SK-N-SH treated with all-trans-retinoic acid at 6 μM for 48 hours (cell line): ENCODE measurements at regions not wholly inside any gene's neighbourhood (a gene's known extent, or its start where the extent isn't known, plus 50 kb on each side); places are given as distances from the start of the nearest gene placed in this dataset.

Experiments
- ATAC-seq: fragments of 200-7000 bp; cut with Tn5 transposase; 3 replicates; pipeline ENCODE4 v1.9.1; 2020; ENCODE audit warnings: mild to moderate bottlenecking, moderate library complexity
- CREB5 ChIP-seq: fragments of 250-450 bp; sonication (Bioruptor Pico); IDR thresholded peaks from 2 replicates; pipeline ENCODE4 v1.5.1; 2020; ENCODE audit warnings: low read depth, mild to moderate bottlenecking, moderate library complexity
- CSRNP3 ChIP-seq: fragments of 250-450 bp; sonication (Bioruptor Pico); IDR thresholded peaks from 2 replicates; pipeline ENCODE4 v1.5.1; 2021; ENCODE audit warnings: mild to moderate bottlenecking, moderate library complexity
- ESRRG ChIP-seq: fragments of 250-450 bp; sonication (Bioruptor Pico); IDR thresholded peaks from 2 replicates; pipeline ENCODE4 v1.6.1; 2021; ENCODE audit warnings: mild to moderate bottlenecking
- GLIS3 ChIP-seq: fragments of 250-450 bp; sonication (Bioruptor Pico); IDR thresholded peaks from 2 replicates; pipeline ENCODE4 v1.5.0; 2020; ENCODE audit warnings: mild to moderate bottlenecking, moderate library complexity
- ISL1 ChIP-seq: fragments of 250-450 bp; sonication (Bioruptor Pico); IDR thresholded peaks from 2 replicates; pipeline ENCODE4 v2.1.2; 2022; ENCODE audit warnings: mild to moderate bottlenecking, moderate library complexity
- OSR1 ChIP-seq: fragments of 250-450 bp; sonication (Bioruptor Pico); IDR thresholded peaks from 2 replicates; pipeline ENCODE4 v1.8.0; 2022; ENCODE audit warnings: moderate library complexity, mild to moderate bottlenecking, inconsistent platforms
- PATZ1 ChIP-seq: fragments of 250-450 bp; sonication (Bioruptor Pico); IDR thresholded peaks from 2 replicates; pipeline ENCODE4 v1.8.0; 2020; ENCODE audit warnings: mild to moderate bottlenecking, moderate library complexity, borderline replicate concordance
- POU6F1 ChIP-seq: fragments of 250-450 bp; sonication (Bioruptor Pico); IDR thresholded peaks from 2 replicates; pipeline ENCODE4 v1.8.0; 2021; ENCODE audit warnings: low read depth, mild to moderate bottlenecking, moderate library complexity, borderline replicate concordance
- PPARA ChIP-seq: fragments of 250-450 bp; sonication (Bioruptor Pico); IDR thresholded peaks from 2 replicates; pipeline ENCODE4 v1.5.0; 2020; ENCODE audit warnings: mild to moderate bottlenecking, borderline replicate concordance
- RARB ChIP-seq: fragments of 250-450 bp; sonication (Bioruptor Pico); IDR thresholded peaks from 2 replicates; pipeline ENCODE4 v1.8.0; 2021; ENCODE audit warnings: mild to moderate bottlenecking, moderate library complexity
- SNAI2 ChIP-seq: fragments of 250-450 bp; sonication (Bioruptor Pico); IDR thresholded peaks from 2 replicates; pipeline ENCODE4 v1.5.0; 2020; ENCODE audit warnings: mild to moderate bottlenecking, moderate library complexity
- TOX ChIP-seq: fragments of 250-450 bp; sonication (Bioruptor Pico); IDR thresholded peaks from 2 replicates; pipeline ENCODE4 v1.8.0; 2021; ENCODE audit warnings: mild to moderate bottlenecking, moderate library complexity, borderline replicate concordance
- TSHZ2 ChIP-seq: fragments of 250-450 bp; sonication (Bioruptor Pico); IDR thresholded peaks from 2 replicates; pipeline ENCODE4 v1.5.0; 2020; ENCODE audit warnings: mild to moderate bottlenecking, moderate library complexity
- ZC3H10 ChIP-seq: fragments of 250-450 bp; sonication (Bioruptor Pico); IDR thresholded peaks from 2 replicates; pipeline ENCODE4 v1.5.1; 2021; ENCODE audit warnings: mild to moderate bottlenecking, moderate library complexity
- ZFP30 ChIP-seq: fragments of 450-650 bp; formaldehyde crosslinking; IDR thresholded peaks from 2 replicates; pipeline ENCODE4 v1.5.0; 2022; ENCODE audit warnings: mild to moderate bottlenecking, moderate library complexity
- ZNF565 ChIP-seq: fragments of 450-650 bp; formaldehyde crosslinking; conservative IDR thresholded peaks from 2 replicates; pipeline ENCODE4 v1.5.0; 2020; ENCODE audit warnings: low read depth, mild to moderate bottlenecking, moderate library complexity
- ZNF70 ChIP-seq: fragments of 450-650 bp; formaldehyde crosslinking; IDR thresholded peaks from 2 replicates; pipeline ENCODE4 v1.5.0; 2020; ENCODE audit warnings: mild to moderate bottlenecking, moderate library complexity
- ZNF8 ChIP-seq: fragments of 450-650 bp; formaldehyde crosslinking; IDR thresholded peaks from 2 replicates; pipeline ENCODE4 v1.5.0; 2020; ENCODE audit warnings: mild to moderate bottlenecking, moderate library complexity

GRCh38 chr10:2460812-2461211 is 606.5 kb upstream of the PFKP start:
- TF ChIP-seq ZNF8 (CRISPR knock-in tag): no peak
- TF ChIP-seq POU6F1: no peak
- no peak for TF ChIP-seq GLIS3
- TF ChIP-seq PATZ1: no peak
- no peak for TF ChIP-seq OSR1
- TF ChIP-seq TSHZ2 (CRISPR knock-in tag): no peak
- no peak for TF ChIP-seq PPARA (CRISPR knock-in tag)
- TF ChIP-seq ZNF565 (CRISPR knock-in tag): no peak
- ATAC-seq: no peak

DNA sequence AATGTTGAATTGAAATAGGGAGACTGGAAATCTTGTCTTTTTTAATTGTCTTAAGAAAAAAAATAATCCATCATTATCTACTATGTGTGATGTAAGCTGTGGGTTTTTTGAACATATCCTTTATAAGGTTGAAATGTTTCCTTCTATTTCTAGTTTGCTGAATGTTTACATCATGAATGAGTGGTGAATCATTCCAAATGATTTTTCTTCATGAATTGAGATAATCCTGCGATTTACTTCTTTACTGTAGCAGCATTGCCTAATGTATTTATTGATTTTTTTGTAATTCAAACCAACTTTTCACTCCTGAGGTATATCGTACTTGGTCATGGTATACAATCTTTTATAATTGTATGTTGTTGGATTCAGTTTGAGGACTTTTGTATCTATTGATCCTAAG is 607.6 kb upstream of the PFKP start:
- TF ChIP-seq CSRNP3 (CRISPR knock-in tag): no peak
- no peak for TF ChIP-seq PPARA (CRISPR knock-in tag)
- no peak for TF ChIP-seq GLIS3
- no peak for TF ChIP-seq PATZ1
- no peak for TF ChIP-seq SNAI2
- no peak for ATAC-seq

- no peak for TF ChIP-seq OSR1
- no peak for TF ChIP-seq ZFP30 (CRISPR knock-in tag)
- TF ChIP-seq PPARA (CRISPR knock-in tag): no peak
- no peak for TF ChIP-seq TOX (CRISPR knock-in tag)
- no peak for TF ChIP-seq ISL1 (CRISPR knock-in tag)
- ATAC-seq: no peak
Measured at GRCh38 chr10:2456834-2457233, 610.5 kb upstream of the PFKP start.

DNA sequence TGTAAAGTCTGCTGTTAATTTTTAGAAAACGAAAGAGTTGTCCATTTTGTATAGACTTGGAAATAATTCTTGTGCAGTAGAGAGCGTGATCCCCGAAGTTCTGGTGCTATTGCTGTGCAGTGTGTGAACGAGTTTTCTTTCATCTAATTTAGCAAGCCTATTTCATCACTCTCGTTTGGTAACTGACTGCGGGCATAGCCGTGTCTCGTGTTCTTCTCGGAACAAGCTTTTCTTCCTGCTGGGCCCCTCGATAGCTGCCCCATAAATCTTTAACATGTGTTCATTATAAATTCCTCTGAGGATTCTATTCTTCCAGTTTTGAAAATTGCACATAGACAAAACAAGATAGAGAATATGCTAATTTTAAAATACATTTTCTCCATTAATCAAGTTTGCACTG is 622.0 kb upstream of the PFKP start:
- ATAC-seq: no peak
- TF ChIP-seq ZNF565 (CRISPR knock-in tag): no peak
- TF ChIP-seq CSRNP3 (CRISPR knock-in tag): no peak
- no peak for TF ChIP-seq ZNF70 (CRISPR knock-in tag)
- TF ChIP-seq PATZ1: no peak
- TF ChIP-seq CREB5: no peak
- TF ChIP-seq ESRRG (CRISPR knock-in tag): no peak
- TF ChIP-seq TSHZ2 (CRISPR knock-in tag): no peak
- no peak for TF ChIP-seq ZC3H10 (CRISPR knock-in tag)
- no peak for TF ChIP-seq GLIS3
- no peak for TF ChIP-seq RARB
